ENCODE measurements at regions not wholly inside any gene's neighbourhood (a gene's known extent, or its start where the extent isn't known, plus 50 kb on each side); places are given as distances from the start of the nearest gene placed in this dataset.

GRCh38 chr3:117526470-117527079 lies 817.0 kb downstream of the TUSC7 start:
- DNase-seq: peak; percentile 30
- no peak overlapping the region for H3K4me3 ChIP-seq
- in situ Hi-C loops (cut with MboI; ENCODE audit: low pct_ligation_motif_present in 1 of 4, low pct_unique_long_range_greater_than_20kb in 1 of 4, low sequenced_read_pairs in 3 of 4): loop anchor here in 3 of 4 donors (25.0 kb wide), 2 partner anchors 514 to 764 kb away; no protein-coding TSS in a partner anchor
- WGBS, 2 donors (ENCODE audit: low coverage in 1 of 2): 48 to 50% methylated on average over 2 to 3 of the region's 3 CpGs
- intact Hi-C loops (cut with DNase I; ENCODE audit: low total_unique reads): no loop called here
- H3K27me3 ChIP-seq: no peaks in the 10 kb centered on the region
- no peaks in the 10 kb centered on the region for H3K36me3 ChIP-seq
- TF ChIP-seq EP300 (IDR thresholded peaks at IDR 0.05; ENCODE audit: low read depth) (no peak), CTCF (IDR thresholded peaks at IDR 0.05) (peak; percentile 45 to 68 (median 59)), POLR2A (IDR thresholded peaks at IDR 0.05) (no peak)
- H3K9me3 ChIP-seq: no peaks in the 10 kb centered on the region
- no peaks in the 10 kb centered on the region for H3K4me1 ChIP-seq
- H3K27ac ChIP-seq: no peak overlapping the region

DNA sequence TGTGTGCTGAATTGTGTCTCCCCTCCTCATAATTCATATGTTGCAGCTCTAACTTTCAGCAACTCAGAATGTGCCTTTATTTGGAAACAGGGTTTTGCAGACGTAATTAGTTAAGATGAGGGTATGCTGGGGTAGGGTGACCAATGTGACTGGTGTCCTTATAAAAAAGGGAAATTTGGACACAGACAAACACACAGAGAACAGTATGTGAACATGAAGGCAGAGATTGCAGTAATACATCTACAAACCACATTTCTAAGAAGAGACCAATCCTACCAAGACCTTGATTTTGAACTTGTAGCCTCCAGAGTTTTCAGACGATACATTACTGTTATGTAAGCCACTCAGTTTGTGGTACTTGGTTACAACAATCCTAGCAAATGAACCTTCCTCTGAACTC lies 817.8 kb downstream of the TUSC7 start:
- Histone ChIP-seq H3K27ac (no peak overlapping the region), H3K27me3 (no peaks in the 10 kb centered on the region), H3K4me1 (no peaks in the 10 kb centered on the region), H3K4me3 (no peak overlapping the region), H3K9me3 (no peaks in the 10 kb centered on the region), H3K36me3 (no peaks in the 10 kb centered on the region)
- intact Hi-C loops (cut with DNase I; ENCODE audit: low total_unique reads) (no loop called here), in situ Hi-C loops (cut with MboI; ENCODE audit: low pct_ligation_motif_present in 1 of 4, low pct_unique_long_range_greater_than_20kb in 1 of 4, low sequenced_read_pairs in 3 of 4) (loop anchor here in 3 of 4 donors (25.0 kb wide), 2 partner anchors 515 to 765 kb away; no protein-coding TSS in a partner anchor)
- TF ChIP-seq POLR2A (IDR thresholded peaks at IDR 0.05) (no peak), POLR2AphosphoS5 (IDR thresholded peaks at IDR 0.05) (no peak), EP300 (IDR thresholded peaks at IDR 0.05; ENCODE audit: low read depth) (no peak), CTCF (IDR thresholded peaks at IDR 0.05) (no peak)
- no peak for DNase-seq
- WGBS, 2 donors (ENCODE audit: low coverage in 1 of 2): 73 to 83% methylated on average over 2 of the region's 2 CpGs

DNA sequence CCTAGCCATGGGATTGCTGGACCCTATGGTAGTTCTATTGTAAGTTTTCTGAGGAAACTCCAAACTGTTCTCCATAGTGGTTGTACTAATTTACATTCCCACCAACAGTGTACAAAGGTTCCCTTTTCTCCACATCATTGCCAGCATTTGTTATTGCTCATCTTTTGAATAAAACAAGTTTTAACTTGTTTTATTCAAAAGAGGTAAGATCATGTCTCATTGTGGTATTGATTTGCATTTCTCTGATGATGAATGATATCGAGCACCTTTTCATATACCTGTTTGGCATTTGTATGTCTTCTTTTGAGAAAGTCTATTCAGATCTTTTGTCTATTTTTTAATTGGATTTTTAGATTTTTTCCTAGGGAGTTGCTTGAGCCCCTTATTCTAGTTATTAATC lies 819.1 kb downstream of the TUSC7 start:
- TF ChIP-seq POLR2AphosphoS5 (IDR thresholded peaks at IDR 0.05): no peak
- no peak for TF ChIP-seq EP300 (IDR thresholded peaks at IDR 0.05; ENCODE audit: low read depth)
- TF ChIP-seq POLR2A (IDR thresholded peaks at IDR 0.05): no peak
- TF ChIP-seq CTCF (IDR thresholded peaks at IDR 0.05): no peak
- H3K27ac ChIP-seq: no peak overlapping the region
- no peaks in the 10 kb centered on the region for H3K27me3 ChIP-seq
- H3K9me3 ChIP-seq: no peaks in the 10 kb centered on the region
- no peaks in the 10 kb centered on the region for H3K36me3 ChIP-seq
- WGBS, 2 donors (ENCODE audit: low coverage in 1 of 2): 78 to 100% methylated on average over 1 of the region's 1 CpG
- H3K4me3 ChIP-seq: no peak overlapping the region
- in situ Hi-C loops (cut with MboI; ENCODE audit: low pct_ligation_motif_present in 1 of 4, low pct_unique_long_range_greater_than_20kb in 1 of 4, low sequenced_read_pairs in 3 of 4): loop anchor here in 3 of 4 donors (25.0 kb wide), 2 partner anchors 516 to 766 kb away; no protein-coding TSS in a partner anchor
- no peak for DNase-seq
- intact Hi-C loops (cut with DNase I; ENCODE audit: low total_unique reads): no loop called here
- H3K4me1 ChIP-seq: no peaks in the 10 kb centered on the region

- DNase-seq: no peak
- WGBS, 2 donors (ENCODE audit: low coverage in 1 of 2): 69 to 71% methylated on average over 4 to 8 of the region's 8 CpGs
- TF ChIP-seq POLR2AphosphoS5 (IDR thresholded peaks at IDR 0.05): no peak
- no peak for TF ChIP-seq CTCF (IDR thresholded peaks at IDR 0.05)
- no peak for TF ChIP-seq POLR2A (IDR thresholded peaks at IDR 0.05)
- no peak for TF ChIP-seq EP300 (IDR thresholded peaks at IDR 0.05; ENCODE audit: low read depth)
- Histone ChIP-seq H3K27me3 (no peaks in the 10 kb centered on the region), H3K4me3 (no peak overlapping the region), H3K9me3 (no peaks in the 10 kb centered on the region), H3K4me1 (no peaks in the 10 kb centered on the region), H3K36me3 (no peaks in the 10 kb centered on the region), H3K27ac (no peak overlapping the region)
- in situ Hi-C loops (cut with MboI; ENCODE audit: low pct_ligation_motif_present in 1 of 4, low pct_unique_long_range_greater_than_20kb in 1 of 4, low sequenced_read_pairs in 3 of 4) (loop anchor here in 3 of 4 donors (25.0 kb wide), 2 partner anchors 519 to 769 kb away; no protein-coding TSS in a partner anchor), intact Hi-C loops (cut with DNase I; ENCODE audit: low total_unique reads) (no loop called here)
Observed at GRCh38 chr3:117531078-117531767, 821.6 kb downstream of the TUSC7 start.

Data from transverse colon (tissue), 4 donors.